Sciatic nerve (tissue), 2 donors: ENCODE measurements at regions not wholly inside any gene's neighbourhood (a gene's known extent, or its start where the extent isn't known, plus 50 kb on each side); places are given as distances from the start of the nearest gene placed in this dataset.
A peak's percentile ranks its signal among the peaks of the same experiment; 100 is the strongest.

Source experiments
- ATAC-seq: fragments of 200-7000 bp; cut with Tn5 transposase; one replicate; pipeline ENCODE4 v1.9.1; 2020; ENCODE audit warnings: mild to moderate bottlenecking, moderate library complexity
- DNase-seq: peaks from one replicate; pipeline ENCODE4 v3.0.0-alpha.2; 2020; ENCODE audit warnings: low spot score
- intact Hi-C: fragments of 100-400 bp; cut with DNase I; formaldehyde crosslinking; loops from one replicate; pipeline ENCODE4 v1.14.2; 2022
- donor health status: DM: no; HTN: no; CAD: no.
- donor health status: DM: no; HTN: no; CAD: no.

GRCh38 chr1:83102630-83103071, 896.3 kb downstream of the TTLL7 start:
- no peak for DNase-seq

GRCh38 chr1:83101406-83101805, 897.5 kb downstream of the TTLL7 start:
- intact Hi-C loops: no loop called here
- ATAC-seq: no peak

More at GRCh38 chr1:83102630-83103071, 896.3 kb downstream of the TTLL7 start:
- no peak for ATAC-seq
- intact Hi-C loops: no loop called here

GRCh38 chr1:83100133-83100532, 898.8 kb downstream of the TTLL7 start:
- DNase-seq (no peak), ATAC-seq (no peak)
- intact Hi-C loops: no loop called here

More at GRCh38 chr1:83101406-83101805, 897.5 kb downstream of the TTLL7 start:
- no peak for DNase-seq

GRCh38 chr1:83098791-83099190, 900.1 kb downstream of the TTLL7 start:
- DNase-seq: no peak
- intact Hi-C loops: no loop called here
- no peak for ATAC-seq

- ATAC-seq (no peak), DNase-seq (no peak)
- intact Hi-C loops: no loop called here
These were observed 900.8 kb downstream of the TTLL7 start for GRCh38 chr1:83098131-83098530.

- intact Hi-C loops: no loop called here
- DNase-seq (no peak), ATAC-seq (no peak)
These were observed 901.2 kb downstream of the TTLL7 start for GRCh38 chr1:83097715-83098114.

- ATAC-seq: no peak
- no peak for DNase-seq
- intact Hi-C loops: no loop called here
These were observed 903.4 kb downstream of the TTLL7 start for GRCh38 chr1:83095570-83095969.

- ATAC-seq (peak; percentile 55), DNase-seq (no peak)
- intact Hi-C loops: no loop called here
These were observed 908.7 kb downstream of the TTLL7 start for GRCh38 chr1:83090195-83090594.

- DNase-seq (no peak), ATAC-seq (no peak)
- intact Hi-C loops: no loop called here
These were observed 911.1 kb downstream of the TTLL7 start for GRCh38 chr1:83087851-83088250.

- no peak for ATAC-seq
- no peak for DNase-seq
- intact Hi-C loops: no loop called here
These were observed 911.9 kb downstream of the TTLL7 start for GRCh38 chr1:83086986-83087512.

- ATAC-seq (no peak), DNase-seq (no peak)
- intact Hi-C loops: no loop called here
These were observed 912.6 kb downstream of the TTLL7 start for GRCh38 chr1:83086346-83086745.

GRCh38 chr1:83083589-83084224, 915.2 kb downstream of the TTLL7 start:
- no peak for ATAC-seq
- intact Hi-C loops: no loop called here

GRCh38 chr1:83077411-83077810, 921.5 kb downstream of the TTLL7 start:
- intact Hi-C loops: no loop called here
- ATAC-seq (no peak), DNase-seq (no peak)

More at GRCh38 chr1:83083589-83084224, 915.2 kb downstream of the TTLL7 start:
- no peak for DNase-seq

GRCh38 chr1:83075107-83075506, 923.8 kb downstream of the TTLL7 start:
- DNase-seq (no peak), ATAC-seq (no peak)
- intact Hi-C loops: no loop called here

- ATAC-seq: no peak
- no peak for DNase-seq
- intact Hi-C loops: no loop called here
These were observed 931.0 kb downstream of the TTLL7 start for GRCh38 chr1:83067954-83068353.

GRCh38 chr1:83065952-83066727, 932.8 kb downstream of the TTLL7 start:
- ATAC-seq (no peak), DNase-seq (no peak)
- intact Hi-C loops: no loop called here

GRCh38 chr1:83064589-83065242, 934.2 kb downstream of the TTLL7 start:
- intact Hi-C loops: no loop called here
- ATAC-seq (no peak), DNase-seq (no peak)

- DNase-seq: no peak
- no peak for ATAC-seq
- intact Hi-C loops: no loop called here
These were observed 938.1 kb downstream of the TTLL7 start for GRCh38 chr1:83060651-83061390.

- intact Hi-C loops: no loop called here
- no peak for ATAC-seq
- DNase-seq: no peak
These were observed 938.7 kb downstream of the TTLL7 start for GRCh38 chr1:83060221-83060620.
